Suprapubic skin (tissue), 4 donors: ENCODE measurements at regions not wholly inside any gene's neighbourhood (a gene's known extent, or its start where the extent isn't known, plus 50 kb on each side); places are given as distances from the start of the nearest gene placed in this dataset.

Experiments
- DNase-seq, 2 donors: peaks; one replicate each; pipeline ENCODE4 v3.0.0-alpha.2; 2019; ENCODE audit warnings: low spot score in 2 of 2
- H3K27ac ChIP-seq: fragments of 200-600 bp; sonication (generic); one replicate; pipeline ENCODE4 v1.5.1; 2019
- H3K27me3 ChIP-seq: fragments of 200-600 bp; sonication (generic); one replicate; pipeline ENCODE4 v1.5.1; 2019
- H3K36me3 ChIP-seq: fragments of 200-600 bp; sonication (generic); one replicate; pipeline ENCODE4 v1.5.1; 2019
- H3K4me1 ChIP-seq: fragments of 200-600 bp; sonication (generic); one replicate; pipeline ENCODE4 v1.5.1; 2019
- H3K4me3 ChIP-seq: fragments of 200-600 bp; sonication (generic); one replicate; pipeline ENCODE4 v1.5.1; 2019; ENCODE audit warnings: mild to moderate bottlenecking
- H3K9me3 ChIP-seq: fragments of 200-600 bp; sonication (generic); one replicate; pipeline ENCODE4 v1.5.1; 2019
- EP300 ChIP-seq: sonication (generic); formaldehyde crosslinking; IDR thresholded peaks from one replicate; pipeline ENCODE4 v1.6.1; 2017; ENCODE audit warnings: antibody characterized with exemption
- POLR2A ChIP-seq, 2 donors: fragments of 450-650 bp; IDR thresholded peaks; one replicate each; pipeline ENCODE4 v1.6.1; 2017; ENCODE audit warnings: antibody characterized with exemption in 2 of 2, mild to moderate bottlenecking in 2 of 2, moderate library complexity in 2 of 2
- POLR2AphosphoS5 ChIP-seq, 3 donors: sonication (generic); formaldehyde crosslinking; IDR thresholded peaks; one replicate each; pipeline ENCODE4 v1.6.1; 2017; ENCODE audit warnings: antibody characterized with exemption in 3 of 3
- WGBS: methylation state at CpG from one replicate; pipeline ENCODE4 v1.1.5; 2018; 5-methylcytosine and 5-hydroxymethylcytosine counted together
- TF ChIP-seq, protein P1 (sequence below), 2 donors: fragments of 200-600 bp in 1 of 2; fragments of 450-650 bp in 1 of 2; sonication (generic) in 1 of 2; IDR thresholded peaks; one replicate each; pipeline ENCODE4 v1.5.1; 2016 to 2019; ENCODE audit warnings: antibody characterized with exemption in 2 of 2, mild to moderate bottlenecking in 1 of 2, moderate library complexity in 1 of 2

DNA sequence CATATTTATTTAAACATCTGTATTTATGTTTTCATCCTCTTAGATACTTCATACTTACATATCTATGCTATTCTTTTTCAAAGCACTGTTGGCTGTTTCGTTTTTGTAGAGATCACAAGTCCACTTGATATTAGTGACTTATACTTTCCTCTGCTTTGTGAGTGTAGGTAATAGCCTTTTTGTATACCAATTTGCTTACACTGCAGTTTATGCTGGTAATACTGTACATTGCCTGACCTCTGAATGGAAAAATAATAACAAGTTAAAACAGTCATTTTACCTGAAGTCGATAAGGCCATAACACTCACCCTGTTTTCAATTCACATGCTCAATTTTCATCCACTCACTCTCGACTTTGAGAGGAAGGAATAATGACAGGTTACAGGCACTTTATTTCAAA, 89.9 kb upstream of the NANOGP8 start:
- Histone ChIP-seq H3K36me3 (no peaks in the 10 kb centered on the region), H3K4me3 (no peak overlapping the region), H3K27ac (no peak overlapping the region), H3K9me3 (no peaks in the 10 kb centered on the region), H3K27me3 (no peaks in the 10 kb centered on the region), H3K4me1 (no peaks in the 10 kb centered on the region)
- 82% methylated on average over 3 of the region's 3 CpGs for WGBS
- TF ChIP-seq, protein P1, sequence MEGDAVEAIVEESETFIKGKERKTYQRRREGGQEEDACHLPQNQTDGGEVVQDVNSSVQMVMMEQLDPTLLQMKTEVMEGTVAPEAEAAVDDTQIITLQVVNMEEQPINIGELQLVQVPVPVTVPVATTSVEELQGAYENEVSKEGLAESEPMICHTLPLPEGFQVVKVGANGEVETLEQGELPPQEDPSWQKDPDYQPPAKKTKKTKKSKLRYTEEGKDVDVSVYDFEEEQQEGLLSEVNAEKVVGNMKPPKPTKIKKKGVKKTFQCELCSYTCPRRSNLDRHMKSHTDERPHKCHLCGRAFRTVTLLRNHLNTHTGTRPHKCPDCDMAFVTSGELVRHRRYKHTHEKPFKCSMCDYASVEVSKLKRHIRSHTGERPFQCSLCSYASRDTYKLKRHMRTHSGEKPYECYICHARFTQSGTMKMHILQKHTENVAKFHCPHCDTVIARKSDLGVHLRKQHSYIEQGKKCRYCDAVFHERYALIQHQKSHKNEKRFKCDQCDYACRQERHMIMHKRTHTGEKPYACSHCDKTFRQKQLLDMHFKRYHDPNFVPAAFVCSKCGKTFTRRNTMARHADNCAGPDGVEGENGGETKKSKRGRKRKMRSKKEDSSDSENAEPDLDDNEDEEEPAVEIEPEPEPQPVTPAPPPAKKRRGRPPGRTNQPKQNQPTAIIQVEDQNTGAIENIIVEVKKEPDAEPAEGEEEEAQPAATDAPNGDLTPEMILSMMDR (IDR thresholded peaks at IDR 0.05) = no peak
- no peak for TF ChIP-seq EP300
- no peak for DNase-seq

GRCh38 chr15:35173444-35174118, 88.5 kb upstream of the NANOGP8 start:
- Histone ChIP-seq H3K27ac (no peak overlapping the region), H3K36me3 (no peaks in the 10 kb centered on the region), H3K4me3 (no peak overlapping the region), H3K9me3 (no peaks in the 10 kb centered on the region), H3K4me1 (no peaks in the 10 kb centered on the region), H3K27me3 (no peaks in the 10 kb centered on the region)
- no peak for DNase-seq
- WGBS = 84% methylated on average over 4 of the region's 4 CpGs
- TF ChIP-seq, protein P1 (IDR thresholded peaks at IDR 0.05) = no peak
- TF ChIP-seq POLR2AphosphoS5 (IDR thresholded peaks at IDR 0.05) = no peak
- no peak for TF ChIP-seq POLR2A (IDR thresholded peaks at IDR 0.05)
- no peak for TF ChIP-seq EP300

DNA sequence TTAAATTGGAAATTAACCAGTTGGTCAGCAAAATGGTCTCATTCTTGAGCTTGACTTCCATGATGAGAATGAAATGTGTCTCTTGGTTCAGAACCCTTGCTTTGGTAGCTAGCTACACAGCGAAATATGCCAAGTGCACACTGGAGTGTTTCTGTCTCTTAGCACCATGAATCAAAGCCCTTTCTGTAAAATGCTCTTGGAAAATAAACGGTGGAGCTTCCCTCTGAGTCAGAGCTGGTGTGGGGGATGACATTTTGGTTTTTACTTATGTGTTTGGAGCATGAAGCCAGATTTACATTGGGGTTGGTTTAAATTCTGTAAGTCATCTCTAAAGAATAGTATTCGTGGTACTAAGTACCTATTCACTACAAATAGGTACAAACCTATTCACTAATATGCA, 85.1 kb upstream of the NANOGP8 start:
- Histone ChIP-seq H3K27me3 (no peaks in the 10 kb centered on the region), H3K27ac (no peak overlapping the region)
- DNase-seq = no peak

DNA sequence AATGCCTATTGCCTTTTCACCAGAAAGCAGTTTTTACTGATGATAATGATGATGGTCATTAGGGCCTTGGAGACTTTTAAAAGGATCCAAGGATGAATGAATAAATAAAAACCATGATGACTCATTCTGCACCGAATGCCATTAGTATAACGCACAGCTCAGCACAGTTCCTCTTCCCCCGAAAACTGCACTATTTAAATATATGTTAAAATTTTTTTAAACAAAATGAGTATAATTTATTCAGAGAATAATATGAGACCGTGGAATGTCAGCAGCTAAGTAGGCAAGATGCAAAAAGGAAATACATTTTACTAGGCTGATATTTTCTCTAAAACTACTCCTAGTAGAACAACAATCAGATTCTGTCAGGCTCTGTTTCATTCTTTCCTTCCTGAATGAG, 83.4 kb upstream of the NANOGP8 start:
- no peak for DNase-seq
- H3K27ac ChIP-seq = no peak overlapping the region
- H3K27me3 ChIP-seq = no peaks in the 10 kb centered on the region
- H3K9me3 ChIP-seq = no peaks in the 10 kb centered on the region
- no peak overlapping the region for H3K4me3 ChIP-seq
- H3K4me1 ChIP-seq = no peaks in the 10 kb centered on the region
- 45% methylated on average over 4 of the region's 4 CpGs for WGBS
- no peaks in the 10 kb centered on the region for H3K36me3 ChIP-seq
- TF ChIP-seq EP300 (no peak), POLR2AphosphoS5 (IDR thresholded peaks at IDR 0.05) (no peak), POLR2A (IDR thresholded peaks at IDR 0.05) (no peak)
- TF ChIP-seq, protein P1 (IDR thresholded peaks at IDR 0.05) = no peak

More for the DNA sequence above, 85.1 kb upstream of the NANOGP8 start:
- no peaks in the 10 kb centered on the region for H3K4me1 ChIP-seq
- H3K36me3 ChIP-seq = no peaks in the 10 kb centered on the region
- TF ChIP-seq EP300 = no peak
- TF ChIP-seq, protein P1 (IDR thresholded peaks at IDR 0.05) = no peak
- no peak for TF ChIP-seq POLR2AphosphoS5 (IDR thresholded peaks at IDR 0.05)
- no peak for TF ChIP-seq POLR2A (IDR thresholded peaks at IDR 0.05)
- H3K4me3 ChIP-seq = no peak overlapping the region
- H3K9me3 ChIP-seq = no peaks in the 10 kb centered on the region
- 83% methylated on average over 3 of the region's 3 CpGs for WGBS

DNA sequence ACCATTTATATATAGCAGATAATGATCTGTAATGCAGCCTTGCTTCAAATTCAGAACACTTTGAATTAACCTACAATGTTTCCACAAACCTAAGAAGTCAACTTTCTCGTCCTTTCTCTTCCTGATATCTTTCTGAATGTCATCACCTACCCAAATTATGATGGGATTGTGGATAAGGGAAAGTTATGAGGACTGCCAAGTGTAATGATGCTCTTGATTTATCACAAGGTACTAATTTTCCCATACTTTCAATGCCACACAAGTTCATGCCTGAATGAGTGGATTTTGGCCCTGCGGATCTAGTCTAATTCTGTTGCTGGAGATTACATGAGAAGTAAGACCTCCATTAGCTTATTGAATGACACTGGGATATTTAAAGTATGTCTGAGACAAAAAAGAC, 82.6 kb upstream of the NANOGP8 start:
- Histone ChIP-seq H3K36me3 (no peaks in the 10 kb centered on the region), H3K9me3 (no peaks in the 10 kb centered on the region), H3K27ac (no peak overlapping the region), H3K27me3 (no peaks in the 10 kb centered on the region), H3K4me1 (no peaks in the 10 kb centered on the region), H3K4me3 (no peak overlapping the region)
- 88% methylated on average over 2 of the region's 2 CpGs for WGBS
- no peak for TF ChIP-seq POLR2A (IDR thresholded peaks at IDR 0.05)
- TF ChIP-seq POLR2AphosphoS5 (IDR thresholded peaks at IDR 0.05) = no peak
- no peak for TF ChIP-seq EP300
- TF ChIP-seq, protein P1 (IDR thresholded peaks at IDR 0.05) = no peak
- no peak for DNase-seq
